ENCODE measurements at regions not wholly inside any gene's neighbourhood (a gene's known extent, or its start where the extent isn't known, plus 50 kb on each side); places are given as distances from the start of the nearest gene placed in this dataset.
A peak's percentile ranks its signal among the peaks of the same experiment; 100 is the strongest.

DNA sequence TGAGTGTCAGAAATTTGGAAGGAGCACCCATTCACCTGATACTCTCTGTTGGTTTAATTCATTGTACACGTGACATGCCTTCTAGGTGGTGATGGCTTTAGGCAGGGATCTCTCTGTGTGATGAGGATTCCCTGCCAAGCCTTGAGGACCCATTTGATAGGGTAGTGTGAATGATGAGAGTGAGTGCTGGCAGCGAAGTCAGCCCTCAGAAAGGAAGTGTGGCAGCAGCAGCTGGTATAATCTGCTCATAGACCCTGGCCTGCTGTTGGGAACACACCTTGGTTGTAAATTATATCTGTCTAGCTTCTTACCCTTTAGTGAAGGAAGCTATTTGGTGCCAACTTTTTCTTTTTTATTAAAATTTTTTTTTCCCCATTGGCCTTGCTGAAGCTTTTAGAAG lies 164.5 kb downstream of the HAUS1 start:
- DNase-seq = no peak

DNA sequence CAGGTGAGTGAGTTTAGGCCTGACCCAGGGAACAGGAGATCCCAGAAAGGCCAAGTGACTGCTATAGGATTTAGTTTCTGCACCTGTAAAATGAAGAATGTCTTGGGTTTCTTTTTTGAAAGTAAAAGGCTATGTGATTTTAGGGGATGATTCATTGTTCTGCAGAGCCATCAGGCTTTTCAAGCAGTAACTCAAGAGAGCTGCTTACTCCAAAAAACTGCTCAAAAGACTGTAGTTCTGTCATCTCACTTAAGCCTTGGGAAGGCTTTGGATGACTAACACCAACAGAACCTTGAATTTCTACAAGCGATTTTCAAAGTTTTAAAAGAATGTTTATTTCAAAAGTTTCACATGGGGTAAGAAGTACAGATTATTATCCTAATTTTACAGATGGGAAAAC lies 165.1 kb downstream of the HAUS1 start:
- no peak for DNase-seq

DNA sequence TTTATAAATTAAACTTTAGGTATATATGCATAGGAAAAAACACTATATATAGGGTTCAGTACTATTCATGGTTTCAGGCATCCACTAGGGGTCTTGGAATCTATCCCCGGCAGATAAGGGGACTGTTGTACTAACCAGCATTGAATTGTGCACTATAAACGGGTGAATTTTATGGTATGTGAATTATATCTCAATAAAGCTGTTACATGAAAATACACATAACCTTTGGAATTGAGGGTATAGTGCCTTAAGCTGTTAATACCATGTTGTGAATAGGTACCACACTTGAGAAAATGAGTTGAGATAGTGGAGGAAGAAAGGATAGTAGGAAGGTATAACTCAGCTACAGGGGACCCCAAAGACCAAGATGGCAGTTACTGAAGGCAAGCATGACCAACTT lies 167.3 kb downstream of the HAUS1 start:
- no peak for DNase-seq

DNA sequence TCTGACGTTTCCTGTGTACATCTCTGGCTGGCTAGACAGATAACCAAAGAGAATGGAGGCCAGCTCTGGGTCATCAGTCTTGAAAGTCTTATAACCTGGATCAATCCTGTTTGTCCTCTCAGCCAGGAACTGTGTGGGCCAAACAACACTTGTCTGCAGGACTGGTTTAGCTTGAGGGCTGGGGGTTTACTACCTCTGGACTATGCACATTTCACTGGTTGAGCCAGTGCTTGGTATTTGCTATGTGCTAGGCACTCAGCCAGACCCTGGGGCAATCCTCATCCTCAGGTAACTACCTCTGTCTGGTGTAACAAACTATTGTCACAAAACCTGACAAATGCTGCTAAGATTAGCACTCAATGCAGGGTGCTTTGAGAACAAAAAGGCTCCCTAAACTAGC lies 169.7 kb downstream of the HAUS1 start:
- DNase-seq = no peak

DNA sequence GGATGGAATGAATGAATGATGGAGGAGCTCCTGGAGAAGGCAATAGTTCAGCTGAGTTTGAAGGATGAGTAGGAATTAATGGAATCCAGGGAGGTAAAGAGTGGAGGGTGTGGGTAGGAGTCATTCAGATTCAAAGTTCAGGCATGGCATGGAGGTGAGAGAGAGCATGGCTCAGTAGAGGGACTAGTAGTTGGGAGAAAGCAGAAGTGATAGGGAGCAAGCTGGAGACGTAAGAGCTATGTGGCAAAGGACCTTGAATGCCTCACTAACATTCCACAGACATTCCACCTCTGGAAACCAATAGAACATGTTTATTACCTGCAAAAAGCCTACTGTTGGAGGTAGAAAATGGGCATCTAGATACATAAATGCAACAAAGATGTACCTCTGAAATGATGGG lies 170.1 kb downstream of the HAUS1 start:
- DNase-seq = no peak

DNA sequence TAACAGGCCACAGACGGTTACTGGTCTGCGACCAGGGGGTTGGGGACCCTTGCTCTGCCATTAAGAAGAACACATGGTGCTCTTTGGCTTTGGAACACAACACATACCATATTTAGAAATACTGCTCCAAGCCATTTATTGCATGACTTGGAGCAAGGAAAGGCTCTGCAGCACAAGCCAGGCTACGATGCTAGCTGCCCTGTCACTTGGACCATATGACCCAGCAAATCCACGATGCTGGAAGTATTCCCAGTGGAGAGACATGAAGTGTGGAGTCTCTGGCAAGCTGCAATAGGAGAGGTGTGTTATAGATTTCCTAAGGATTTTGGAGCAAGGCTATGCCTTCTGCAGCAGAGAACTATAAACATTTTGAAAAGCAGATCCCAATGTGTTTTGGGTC lies 171.2 kb downstream of the HAUS1 start:
- no peak for DNase-seq

DNA sequence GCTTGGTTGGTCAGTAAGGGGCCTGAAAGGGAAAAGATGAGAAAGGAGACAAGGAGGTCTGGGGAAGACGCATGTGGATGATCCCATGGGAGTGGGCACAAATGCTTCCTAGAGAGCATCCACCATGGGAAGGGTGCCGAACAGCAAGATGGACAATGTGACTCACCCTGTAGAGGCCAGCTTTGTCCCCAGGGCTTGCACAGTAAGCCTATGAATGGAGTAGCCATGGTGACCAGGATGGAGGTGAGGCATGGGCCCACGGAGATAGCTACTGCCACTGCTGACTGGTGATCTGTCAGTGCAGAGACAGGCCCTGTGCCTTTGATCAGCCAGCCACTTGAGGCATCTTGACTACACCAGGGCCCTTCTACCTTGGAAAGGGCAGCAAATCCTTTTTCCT lies 172.6 kb downstream of the HAUS1 start:
- DNase-seq = no peak

DNA sequence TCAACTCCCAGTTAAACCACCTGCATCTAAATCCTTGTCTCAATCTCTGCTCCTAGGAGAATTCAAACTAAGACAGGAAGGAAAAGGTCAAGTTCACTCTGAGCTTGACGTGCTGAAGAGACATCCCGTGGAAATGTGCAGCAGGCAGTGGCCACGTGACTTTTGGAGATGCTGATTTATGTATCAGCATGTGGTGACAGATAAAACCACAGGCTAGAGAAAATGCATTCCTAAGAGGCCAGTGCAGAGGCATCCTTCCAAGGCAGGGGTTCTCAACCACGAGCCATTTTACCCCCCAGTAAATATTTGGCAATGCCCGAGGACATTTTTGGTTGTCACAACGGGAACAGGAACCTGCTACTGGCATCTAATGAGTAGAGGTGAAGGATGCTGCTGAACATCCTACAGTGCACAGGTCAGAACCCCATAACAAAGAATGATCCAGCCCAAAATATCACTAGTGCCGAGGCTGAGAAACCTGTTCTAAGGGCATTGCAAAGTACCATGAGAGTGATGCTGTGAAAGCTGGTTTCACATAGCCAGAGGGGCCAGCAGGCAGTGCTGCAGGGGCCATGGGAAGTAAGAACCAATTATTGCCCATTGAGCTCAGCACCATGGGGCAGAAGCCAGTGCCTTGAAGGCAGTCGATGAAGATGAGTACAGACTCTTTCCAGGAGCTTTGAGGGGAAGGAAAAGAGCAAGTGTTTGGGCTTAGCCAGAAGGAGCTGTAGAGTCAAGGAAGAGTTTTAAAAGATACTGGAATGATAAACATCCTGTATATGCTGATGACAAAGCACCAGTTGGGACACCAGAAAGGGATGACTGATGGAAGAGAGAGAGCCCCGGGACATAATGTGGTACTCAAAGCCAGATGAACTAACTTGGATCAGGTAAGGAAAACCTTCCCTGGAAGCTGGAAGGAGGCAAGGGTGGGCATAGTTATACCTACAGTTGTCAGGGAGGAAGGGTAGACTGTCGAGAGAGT lies 174.6 kb downstream of the HAUS1 start:
- DNase-seq = peak; percentile 90

DNA sequence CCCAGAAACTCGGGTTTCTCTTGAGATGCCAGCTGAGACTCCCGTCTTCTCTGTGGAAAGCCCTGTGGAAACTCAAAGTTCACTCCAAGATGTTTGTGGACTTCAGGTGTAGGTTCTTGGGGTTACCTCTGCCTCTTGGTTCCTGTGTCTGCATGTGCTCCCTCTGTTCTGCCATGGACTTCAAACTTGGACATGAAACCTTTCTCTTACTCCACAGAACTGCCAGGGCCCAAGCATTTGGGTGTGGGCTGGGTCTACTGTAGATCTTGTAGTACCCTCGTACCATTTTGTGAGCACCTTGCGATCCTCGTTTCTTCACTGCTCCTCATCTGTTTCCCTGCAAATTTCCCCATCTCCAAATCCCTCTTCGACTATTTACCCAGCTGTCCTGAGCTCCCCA lies 175.5 kb downstream of the HAUS1 start:
- no peak for DNase-seq

DNA sequence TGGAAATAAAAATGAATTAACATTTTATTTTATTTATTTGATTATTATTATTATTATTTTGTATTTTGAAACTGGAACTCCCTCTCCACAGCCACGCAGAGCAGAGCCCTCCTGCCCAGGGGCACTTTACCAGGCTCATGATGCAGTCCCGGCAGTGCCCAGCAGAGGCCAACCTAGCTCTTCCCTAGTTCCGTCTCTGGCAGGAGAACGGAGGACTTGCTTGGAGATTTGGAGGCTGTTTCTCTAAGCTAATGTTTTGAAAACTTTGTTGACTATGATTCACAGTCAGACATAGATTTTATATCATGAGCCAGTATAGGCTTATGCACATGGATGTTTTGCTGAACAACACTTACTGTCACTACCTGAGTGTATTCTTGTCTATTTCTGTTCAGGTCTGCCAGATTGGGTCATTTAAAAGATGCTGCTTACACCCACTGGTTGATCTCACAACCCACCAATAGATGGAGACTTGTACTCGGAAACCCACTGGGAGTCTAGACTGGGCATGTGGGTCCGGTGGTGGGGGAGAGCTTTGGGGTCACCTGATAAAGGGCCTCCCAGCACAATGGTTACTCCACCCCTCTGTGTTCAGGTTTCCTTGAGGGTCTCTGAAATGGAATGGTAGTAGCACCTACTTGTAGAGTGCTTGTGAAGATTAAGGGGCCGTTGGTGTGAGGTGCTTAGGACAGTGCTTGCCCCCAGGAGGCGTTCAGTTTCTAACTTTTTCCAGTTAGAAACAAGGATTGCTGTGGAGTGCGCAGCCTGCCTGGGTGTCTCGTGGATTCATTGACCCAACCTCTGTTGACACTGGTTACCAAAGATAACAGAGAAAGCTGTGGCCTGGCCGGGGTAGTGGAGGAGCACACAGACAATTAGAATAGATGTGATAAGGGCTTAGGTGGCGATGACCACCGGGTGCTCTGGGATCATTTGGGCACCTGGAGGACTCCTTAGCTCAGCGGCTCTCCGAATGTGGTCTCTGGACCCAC lies 177.3 kb downstream of the HAUS1 start:
- DNase-seq = peak; percentile 77

DNA sequence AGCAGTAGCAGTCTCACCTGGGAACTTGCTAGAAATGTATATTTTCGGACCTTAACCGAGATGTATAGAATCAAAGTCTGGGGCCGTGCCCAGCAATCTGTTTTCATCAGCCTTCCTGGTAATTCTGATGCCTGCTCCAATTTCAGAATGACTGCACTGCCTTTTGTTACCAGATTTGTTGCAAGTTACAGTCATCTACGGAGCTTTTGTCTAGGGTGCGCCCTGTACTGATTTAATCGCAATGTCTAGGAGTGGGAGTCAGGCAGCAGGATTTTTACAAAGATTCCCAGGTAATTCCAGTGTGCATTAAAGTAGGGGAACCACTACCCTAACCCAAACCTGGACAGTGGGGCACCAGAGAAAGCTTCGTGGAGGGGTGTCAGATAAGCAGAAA lies 178.0 kb downstream of the HAUS1 start:
- no peak for DNase-seq

DNA sequence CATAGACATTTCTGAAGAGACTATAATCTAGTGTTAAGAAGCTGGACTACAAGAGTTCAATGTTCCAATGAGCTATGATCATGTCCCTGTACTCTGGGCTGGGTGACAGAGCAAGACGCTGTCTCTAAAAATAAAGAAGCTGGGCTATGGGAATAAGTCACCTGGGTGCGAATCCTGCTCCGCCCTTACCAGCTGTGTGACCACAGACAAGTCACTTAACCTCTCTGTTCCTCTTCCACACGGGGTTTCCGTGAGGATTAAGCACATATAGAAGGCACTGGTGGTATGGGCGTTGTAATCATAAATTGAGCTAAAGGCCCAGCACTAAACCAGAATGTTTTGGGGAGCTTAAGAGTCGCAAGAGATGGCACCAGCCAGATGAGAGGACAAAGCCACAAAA lies 178.5 kb downstream of the HAUS1 start:
- DNase-seq = no peak

DNA sequence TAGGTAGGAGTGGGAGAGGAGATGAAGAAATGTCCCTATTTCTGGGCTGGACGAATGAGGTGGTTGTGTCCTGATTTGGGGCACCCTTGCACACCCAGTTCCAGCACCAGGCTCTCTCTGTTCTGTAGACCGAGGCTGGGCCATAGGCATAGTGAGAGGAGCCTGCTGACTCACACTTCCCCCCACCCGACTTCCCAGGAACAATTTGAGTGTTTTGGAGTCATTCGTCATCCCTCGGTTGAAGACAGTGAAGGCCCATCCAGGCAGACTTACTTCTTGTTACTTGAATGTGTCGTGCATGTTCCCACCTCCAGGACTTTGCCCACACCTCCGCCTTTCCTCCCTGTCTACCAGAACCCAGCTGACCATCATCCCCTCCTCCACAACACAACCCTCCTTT lies 179.1 kb downstream of the HAUS1 start:
- DNase-seq = peak; percentile 58

DNA sequence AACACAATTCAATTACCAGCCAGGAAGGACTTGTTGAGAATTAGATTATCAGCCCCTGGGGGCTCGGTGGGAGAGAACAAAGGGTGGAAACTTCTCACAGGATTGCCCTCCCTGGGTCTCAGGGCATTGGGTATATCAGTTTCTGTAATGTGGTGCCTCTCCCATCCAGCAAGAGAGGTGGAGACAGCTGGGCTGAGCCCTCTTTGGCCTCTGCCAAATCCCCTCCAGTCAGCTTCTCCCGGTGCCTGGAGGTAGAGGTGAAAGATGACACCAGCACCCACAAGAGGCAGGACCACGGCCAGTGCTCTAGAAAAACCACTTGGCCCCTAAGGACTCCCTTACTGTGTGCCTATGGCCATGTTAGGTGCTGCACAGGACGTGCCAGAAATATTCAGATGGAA lies 179.7 kb downstream of the HAUS1 start:
- DNase-seq = no peak

DNA sequence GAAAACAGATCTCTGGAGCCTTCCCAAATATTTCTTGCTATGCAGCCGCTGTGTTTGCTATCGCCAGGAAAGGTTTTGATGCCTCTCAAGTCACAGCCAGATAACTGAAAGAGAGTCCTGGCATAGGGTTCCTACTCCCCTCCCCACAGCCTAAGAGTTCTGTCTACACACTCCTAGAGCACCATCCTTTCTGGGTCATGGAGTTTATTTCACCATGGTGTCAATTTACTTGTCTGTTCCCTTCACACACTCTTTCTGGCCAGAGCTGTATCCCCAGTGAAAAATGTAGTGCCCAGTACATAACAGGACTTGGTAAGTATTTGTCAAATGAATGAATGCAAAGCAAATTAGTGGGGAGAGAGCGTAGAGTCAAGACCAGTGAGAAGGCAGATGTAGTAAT lies 185.3 kb downstream of the HAUS1 start:
- DNase-seq = no peak

DNA sequence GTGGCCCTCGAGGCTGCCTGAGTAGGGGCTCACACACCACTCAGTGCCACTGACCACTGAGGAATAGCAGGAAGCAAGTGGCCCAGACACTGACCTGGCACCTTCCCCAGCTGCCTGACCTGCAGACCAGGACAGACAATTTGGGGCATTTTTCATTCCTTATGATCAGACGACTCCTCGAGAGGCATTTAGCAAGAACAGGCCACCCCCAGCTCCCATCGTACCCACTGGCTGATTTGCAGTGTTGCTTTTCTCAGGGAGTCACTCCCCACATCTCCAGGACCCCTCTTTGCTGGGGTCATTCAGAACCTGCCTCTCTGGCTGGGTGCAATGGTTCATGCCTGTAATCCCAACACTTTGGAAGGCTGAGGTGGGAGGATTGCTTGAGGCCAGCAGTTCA lies 185.7 kb downstream of the HAUS1 start:
- no peak for DNase-seq

DNA sequence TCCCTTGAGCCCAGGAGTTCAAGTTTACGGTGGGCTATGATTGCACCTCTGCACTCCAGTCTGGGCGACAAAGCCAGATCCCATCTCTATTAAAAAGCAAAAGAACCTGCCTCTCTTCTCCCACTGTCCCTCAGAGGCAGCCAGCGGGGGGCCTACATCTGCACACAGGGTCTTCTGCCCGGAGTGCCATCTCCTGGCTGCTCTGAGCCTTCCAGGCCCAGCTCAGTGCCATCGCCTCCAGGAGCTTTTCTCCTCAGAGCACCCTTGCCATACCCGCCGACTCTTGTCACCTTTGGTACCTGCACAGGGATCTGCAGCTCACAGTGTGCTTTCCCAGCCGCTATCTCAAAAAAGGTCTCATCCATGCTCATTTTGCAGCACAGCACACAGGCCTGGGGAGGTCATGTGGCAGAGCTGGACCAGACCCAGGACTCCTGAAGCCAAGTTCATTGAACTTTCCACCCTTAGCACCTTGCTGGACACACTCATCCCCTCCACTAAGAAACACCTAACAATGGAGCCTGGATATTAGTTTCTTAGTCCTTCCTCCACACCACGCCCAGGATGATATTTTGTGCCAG lies 186.3 kb downstream of the HAUS1 start:
- no peak for DNase-seq

DNA sequence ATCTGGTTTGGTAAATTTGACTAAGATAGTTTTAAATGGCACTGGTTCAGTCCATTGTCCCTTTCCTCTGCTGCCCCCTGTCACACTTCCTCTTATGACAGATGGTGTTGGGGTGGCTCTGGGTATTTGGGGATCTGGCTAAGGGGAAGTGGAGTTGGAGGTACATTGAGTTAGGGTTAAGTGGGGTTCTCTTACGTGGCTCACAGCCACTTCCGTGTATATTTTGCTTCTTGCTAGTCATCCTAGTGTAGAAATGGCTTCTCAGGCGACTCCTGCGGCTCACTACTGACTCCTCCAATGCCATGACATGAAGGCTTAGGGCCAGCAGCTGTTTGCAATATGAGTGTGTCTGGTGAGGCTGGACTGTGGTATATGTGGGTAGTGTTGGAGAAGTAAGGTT lies 187.0 kb downstream of the HAUS1 start:
- peak; percentile 21 for DNase-seq

DNA sequence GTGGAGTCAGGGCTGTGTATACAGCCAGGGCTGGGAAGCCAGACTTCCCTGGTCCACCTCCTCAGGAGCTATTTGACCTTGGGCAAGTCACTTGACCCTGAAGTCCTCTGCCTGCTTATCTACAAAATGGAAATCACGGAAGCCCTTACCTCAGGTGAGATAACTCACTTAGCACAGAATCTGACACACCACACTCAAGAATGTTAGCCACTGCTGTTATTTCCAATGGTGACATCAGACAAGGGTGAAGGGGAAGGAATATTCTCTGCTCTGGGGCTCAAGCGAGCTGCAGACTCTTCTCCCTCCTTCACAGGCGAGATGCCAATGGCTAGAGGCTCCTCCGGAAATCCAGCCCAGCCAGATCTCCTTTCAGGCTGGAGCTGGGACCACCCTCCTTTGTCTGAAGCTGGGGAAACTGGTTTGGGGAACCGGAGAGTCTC lies 189.6 kb downstream of the HAUS1 start:
- peak; percentile 69 for DNase-seq

DNA sequence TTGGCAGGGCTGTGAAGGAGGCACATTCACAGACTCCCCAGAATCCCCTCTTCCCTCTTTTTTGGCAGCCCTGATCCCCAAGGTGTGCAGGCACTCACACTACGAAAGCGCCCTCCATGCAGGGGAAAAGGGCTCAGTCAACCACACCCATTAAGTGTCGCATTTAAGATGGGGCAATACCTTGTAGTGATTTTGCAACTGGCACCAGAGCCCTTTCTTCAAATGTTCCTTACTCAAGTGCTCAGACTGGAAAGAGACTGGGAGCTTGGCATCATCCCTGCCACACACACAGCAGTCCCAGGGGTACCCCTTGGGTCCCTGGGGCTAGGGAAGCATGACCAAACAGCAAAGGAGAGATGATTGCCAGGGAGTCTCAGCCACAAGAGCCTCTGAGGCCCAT lies 190.1 kb downstream of the HAUS1 start:
- DNase-seq = no peak

DNA sequence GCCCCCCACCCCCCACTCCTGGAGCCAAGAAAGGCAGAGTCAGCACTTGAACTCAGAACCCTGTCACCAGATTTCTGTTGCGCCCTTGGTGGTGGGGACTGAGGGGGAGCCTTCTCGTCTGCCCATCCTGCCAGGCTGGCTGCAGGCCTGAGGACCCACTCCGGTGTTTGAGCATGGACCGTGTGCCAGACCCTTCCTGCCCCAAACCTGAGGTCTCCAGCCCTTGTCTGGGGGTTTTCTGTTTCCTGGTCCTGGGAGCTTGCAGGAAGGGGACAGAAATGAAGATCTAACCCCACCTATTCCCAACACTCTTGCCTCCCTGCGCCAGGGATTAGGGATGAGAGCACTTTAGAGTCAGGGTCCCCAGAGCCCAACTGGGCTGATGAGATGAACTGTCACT lies 190.6 kb downstream of the HAUS1 start:
- no peak for DNase-seq

DNA sequence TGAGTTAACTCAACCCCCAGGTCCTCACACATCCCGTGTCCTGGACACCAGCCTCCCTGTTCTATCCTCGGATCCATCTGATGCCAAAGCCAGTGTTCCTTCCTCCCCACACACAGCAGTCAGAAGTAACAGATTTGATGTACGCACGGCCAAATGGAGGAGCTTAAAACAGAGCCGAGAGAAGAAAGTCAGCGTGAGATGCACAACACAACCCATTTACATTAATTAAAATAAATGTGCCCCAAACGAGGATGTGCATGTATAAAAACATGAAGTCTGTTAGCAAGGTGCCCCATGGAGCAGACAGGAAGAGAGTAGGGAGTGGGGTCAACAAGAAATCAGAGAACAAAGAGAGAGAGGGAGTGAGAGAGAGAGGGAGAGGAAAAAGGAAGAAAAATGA lies 191.2 kb downstream of the HAUS1 start:
- DNase-seq = no peak

DNA sequence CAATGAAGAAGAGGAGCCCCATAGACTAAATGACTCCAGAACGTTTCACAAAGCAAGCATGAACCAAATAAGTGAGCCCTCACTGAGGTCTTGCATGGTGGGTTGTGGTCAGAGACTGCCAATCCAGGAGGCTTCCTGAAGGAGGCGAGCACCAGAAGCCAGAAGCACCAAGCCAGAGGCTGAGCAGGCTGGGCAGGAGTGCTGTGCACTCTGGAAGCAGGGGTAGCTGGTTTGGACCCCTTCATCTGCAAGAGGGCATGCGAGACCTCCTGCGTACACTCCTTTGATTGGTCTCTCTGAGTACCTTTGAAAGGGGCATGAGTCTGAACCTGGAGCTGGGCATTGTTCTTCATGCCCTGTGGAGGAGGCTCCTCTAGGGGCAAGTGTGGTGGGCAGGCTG lies 192.5 kb downstream of the HAUS1 start:
- no peak for DNase-seq
